ENCODE measurements at regions not wholly inside any gene's neighbourhood (a gene's known extent, or its start where the extent isn't known, plus 50 kb on each side); places are given as distances from the start of the nearest gene placed in this dataset.

DNA sequence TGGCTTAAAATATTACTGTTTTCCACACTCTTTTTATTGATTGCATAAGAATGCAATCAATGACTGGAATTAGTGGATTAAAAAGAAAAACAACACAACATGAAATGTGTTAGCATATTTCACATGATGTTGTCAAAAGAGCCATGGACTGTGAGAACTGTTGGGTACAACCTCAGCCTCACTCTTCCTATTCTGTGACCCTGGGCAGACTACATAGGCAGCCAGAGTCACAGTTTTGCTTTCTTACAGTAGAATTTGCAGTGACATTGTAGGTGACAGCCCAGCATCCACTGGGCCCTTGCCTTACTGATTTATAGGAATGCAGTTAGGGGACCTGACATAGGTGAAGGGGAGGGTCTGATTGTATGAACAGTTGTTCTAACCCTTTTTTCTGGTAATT lies 471.4 kb upstream of the SLC35B3 start:
- H3K27me3 ChIP-seq (replicated peaks; ENCODE audit: control insufficient read depth, insufficient read depth, low read length, poor library complexity, severe bottlenecking): no peaks in the 10 kb centered on the region
- DNase-seq: no peak
- no peaks in the 10 kb centered on the region for H3K36me3 ChIP-seq (ENCODE audit: control insufficient read depth, insufficient read depth, low read length)
- no peak overlapping the region for H3K27ac ChIP-seq (ENCODE audit: insufficient read depth, low read length, poor library complexity, severe bottlenecking)
- no peaks in the 10 kb centered on the region for H3K4me1 ChIP-seq (ENCODE audit: control insufficient read depth, insufficient read depth, low read length, poor library complexity, severe bottlenecking)
- no peak overlapping the region for H3K4me3 ChIP-seq (ENCODE audit: insufficient read depth, low read depth, low read length, poor library complexity, severe bottlenecking)
- no peaks in the 10 kb centered on the region for H3K9me3 ChIP-seq (ENCODE audit: control insufficient read depth, low read length)

DNA sequence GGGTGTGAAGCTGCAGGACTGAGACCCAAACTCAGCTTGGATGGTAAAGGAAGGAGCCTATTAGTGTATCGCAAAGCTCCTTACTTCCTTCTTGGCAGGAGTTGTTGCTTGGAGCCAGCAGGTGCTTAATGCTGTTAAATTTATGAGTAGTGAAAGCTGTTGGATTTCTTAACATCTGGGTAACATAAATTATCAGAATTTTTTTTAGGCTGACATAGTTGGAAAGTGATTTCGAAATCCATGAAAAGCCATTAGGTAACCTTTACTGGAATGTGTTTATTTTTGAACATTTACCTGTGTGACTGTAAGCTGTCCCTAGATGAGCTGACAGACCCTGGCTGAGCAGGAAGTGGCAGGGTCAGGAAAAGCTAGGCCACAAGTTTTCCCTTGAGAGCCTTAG lies 470.4 kb upstream of the SLC35B3 start:
- no peaks in the 10 kb centered on the region for H3K36me3 ChIP-seq (ENCODE audit: control insufficient read depth, insufficient read depth, low read length)
- no peaks in the 10 kb centered on the region for H3K9me3 ChIP-seq (ENCODE audit: control insufficient read depth, low read length)
- DNase-seq: no peak
- H3K27ac ChIP-seq (ENCODE audit: insufficient read depth, low read length, poor library complexity, severe bottlenecking): no peak overlapping the region
- H3K27me3 ChIP-seq (replicated peaks; ENCODE audit: control insufficient read depth, insufficient read depth, low read length, poor library complexity, severe bottlenecking): no peaks in the 10 kb centered on the region
- H3K4me3 ChIP-seq (ENCODE audit: insufficient read depth, low read depth, low read length, poor library complexity, severe bottlenecking): no peak overlapping the region
- H3K4me1 ChIP-seq (ENCODE audit: control insufficient read depth, insufficient read depth, low read length, poor library complexity, severe bottlenecking): no peaks in the 10 kb centered on the region

DNA sequence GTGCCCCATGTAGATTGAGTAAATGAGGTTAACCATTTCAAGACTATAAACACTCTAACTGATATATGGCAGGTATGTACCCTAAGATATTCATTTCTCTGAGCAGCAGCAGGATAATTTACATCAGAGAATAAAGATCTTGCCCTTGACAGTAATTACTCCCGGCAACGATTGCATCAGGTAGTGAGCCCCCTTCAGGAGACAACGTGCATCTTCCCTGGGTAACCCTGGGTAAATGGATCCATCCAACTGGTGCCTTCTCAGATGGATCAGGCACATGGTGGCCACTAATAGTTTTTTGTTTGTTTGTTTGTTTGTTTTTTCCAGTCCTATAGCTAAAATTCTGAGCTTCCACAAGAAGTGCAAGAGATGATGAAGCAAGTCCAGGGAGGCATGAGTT lies 469.4 kb upstream of the SLC35B3 start:
- Histone ChIP-seq H3K36me3 (ENCODE audit: control insufficient read depth, insufficient read depth, low read length) (no peaks in the 10 kb centered on the region), H3K9me3 (ENCODE audit: control insufficient read depth, low read length) (no peaks in the 10 kb centered on the region), H3K27ac (ENCODE audit: insufficient read depth, low read length, poor library complexity, severe bottlenecking) (no peak overlapping the region), H3K4me3 (ENCODE audit: insufficient read depth, low read depth, low read length, poor library complexity, severe bottlenecking) (no peak overlapping the region), H3K27me3 (replicated peaks; ENCODE audit: control insufficient read depth, insufficient read depth, low read length, poor library complexity, severe bottlenecking) (no peaks in the 10 kb centered on the region), H3K4me1 (ENCODE audit: control insufficient read depth, insufficient read depth, low read length, poor library complexity, severe bottlenecking) (no peaks in the 10 kb centered on the region)
- DNase-seq: no peak

DNA sequence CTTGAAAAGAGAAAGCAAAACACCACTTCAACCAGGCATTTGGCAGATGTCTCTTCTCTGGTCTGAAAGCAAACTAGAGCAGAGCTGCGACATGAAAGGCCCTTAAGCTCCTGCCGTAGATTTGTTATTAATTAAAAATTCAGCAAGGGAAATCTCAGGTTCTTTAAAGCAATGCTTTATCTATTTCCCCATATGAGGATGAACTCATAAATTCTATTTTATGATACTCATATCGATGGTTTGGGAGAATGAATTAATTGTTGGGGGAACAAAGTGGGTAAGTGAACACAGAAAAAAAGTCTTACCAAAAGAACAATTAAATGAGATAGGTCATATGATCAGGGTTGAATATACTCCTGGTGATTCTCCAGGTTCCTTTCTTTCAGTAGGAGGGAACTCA lies 464.7 kb upstream of the SLC35B3 start:
- no peak for DNase-seq
- Histone ChIP-seq H3K4me3 (ENCODE audit: insufficient read depth, low read depth, low read length, poor library complexity, severe bottlenecking) (no peak overlapping the region), H3K36me3 (ENCODE audit: control insufficient read depth, insufficient read depth, low read length) (no peaks in the 10 kb centered on the region), H3K27me3 (replicated peaks; ENCODE audit: control insufficient read depth, insufficient read depth, low read length, poor library complexity, severe bottlenecking) (no peaks in the 10 kb centered on the region), H3K27ac (ENCODE audit: insufficient read depth, low read length, poor library complexity, severe bottlenecking) (no peak overlapping the region), H3K9me3 (ENCODE audit: control insufficient read depth, low read length) (no peaks in the 10 kb centered on the region), H3K4me1 (ENCODE audit: control insufficient read depth, insufficient read depth, low read length, poor library complexity, severe bottlenecking) (no peaks in the 10 kb centered on the region)

DNA sequence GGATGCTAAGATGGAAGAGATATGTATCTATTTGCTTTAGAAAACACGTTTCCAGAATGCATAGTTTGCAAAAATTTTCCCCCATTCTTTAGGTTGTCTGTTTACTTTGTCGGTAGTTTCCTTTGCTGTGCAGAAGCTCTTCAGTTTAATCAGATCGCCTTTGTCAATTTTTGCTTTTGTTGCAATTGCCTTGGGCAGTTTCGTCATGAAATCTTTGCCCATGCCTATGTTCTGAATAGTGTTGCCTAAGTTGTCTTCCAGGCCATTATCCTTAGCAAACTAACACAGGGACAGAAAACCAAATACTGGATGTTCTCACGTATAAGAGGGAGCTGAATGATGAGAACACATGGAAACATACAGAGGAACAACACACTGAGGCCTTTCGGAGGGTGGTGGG lies 454.2 kb upstream of the SLC35B3 start:
- H3K4me1 ChIP-seq (ENCODE audit: control insufficient read depth, insufficient read depth, low read length, poor library complexity, severe bottlenecking): no peaks in the 10 kb centered on the region
- H3K27ac ChIP-seq (ENCODE audit: insufficient read depth, low read length, poor library complexity, severe bottlenecking): no peak overlapping the region
- DNase-seq: no peak
- no peak overlapping the region for H3K4me3 ChIP-seq (ENCODE audit: insufficient read depth, low read depth, low read length, poor library complexity, severe bottlenecking)
- no peaks in the 10 kb centered on the region for H3K9me3 ChIP-seq (ENCODE audit: control insufficient read depth, low read length)
- H3K36me3 ChIP-seq (ENCODE audit: control insufficient read depth, insufficient read depth, low read length): no peaks in the 10 kb centered on the region
- no peaks in the 10 kb centered on the region for H3K27me3 ChIP-seq (replicated peaks; ENCODE audit: control insufficient read depth, insufficient read depth, low read length, poor library complexity, severe bottlenecking)

DNA sequence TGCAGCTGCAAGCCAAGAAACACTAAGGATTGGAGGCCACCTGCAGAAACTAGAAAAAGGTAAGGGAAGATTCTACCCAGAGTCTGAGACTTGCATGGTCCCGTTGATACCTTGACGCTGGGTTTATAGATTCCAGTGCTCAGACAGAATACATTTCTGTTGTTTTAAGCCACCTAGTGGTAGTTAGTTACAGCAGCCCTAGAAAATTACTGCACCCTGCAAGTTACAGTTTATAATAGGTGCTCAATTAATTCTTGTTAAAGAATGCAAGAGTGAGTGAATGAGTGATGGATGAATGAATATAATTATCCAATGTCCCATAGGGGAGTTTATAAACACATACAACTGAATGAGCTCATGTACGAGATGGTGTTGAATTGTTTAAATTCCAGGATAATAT lies 453.1 kb upstream of the SLC35B3 start:
- Histone ChIP-seq H3K4me3 (ENCODE audit: insufficient read depth, low read depth, low read length, poor library complexity, severe bottlenecking) (no peak overlapping the region), H3K36me3 (ENCODE audit: control insufficient read depth, insufficient read depth, low read length) (no peaks in the 10 kb centered on the region)
- DNase-seq: no peak

DNA sequence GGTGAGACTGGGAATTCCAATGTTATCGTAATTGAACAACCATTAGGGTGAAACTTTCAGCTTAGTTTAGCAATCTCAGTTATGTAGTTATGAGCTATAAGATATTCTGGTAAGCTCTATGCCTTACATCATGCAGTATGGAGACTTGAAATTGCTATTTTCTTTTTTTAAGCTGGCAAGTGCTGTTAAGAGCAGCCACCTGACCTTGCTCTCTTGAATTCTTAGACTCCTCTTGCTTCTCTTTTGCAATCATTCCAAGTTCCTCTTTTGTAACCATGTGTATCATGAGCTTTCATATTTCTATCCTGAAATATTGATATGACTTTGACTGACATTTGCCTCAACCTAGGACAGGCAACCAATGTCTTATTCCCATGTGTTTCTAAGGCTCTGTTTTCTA lies 446.3 kb upstream of the SLC35B3 start:
- H3K4me1 ChIP-seq (ENCODE audit: control insufficient read depth, insufficient read depth, low read length, poor library complexity, severe bottlenecking): no peaks in the 10 kb centered on the region
- DNase-seq: no peak
- H3K36me3 ChIP-seq (ENCODE audit: control insufficient read depth, insufficient read depth, low read length): no peaks in the 10 kb centered on the region
- no peak overlapping the region for H3K4me3 ChIP-seq (ENCODE audit: insufficient read depth, low read depth, low read length, poor library complexity, severe bottlenecking)
- no peak overlapping the region for H3K27ac ChIP-seq (ENCODE audit: insufficient read depth, low read length, poor library complexity, severe bottlenecking)
- no peaks in the 10 kb centered on the region for H3K27me3 ChIP-seq (replicated peaks; ENCODE audit: control insufficient read depth, insufficient read depth, low read length, poor library complexity, severe bottlenecking)
- H3K9me3 ChIP-seq (ENCODE audit: control insufficient read depth, low read length): no peaks in the 10 kb centered on the region

More for the DNA sequence above, 453.1 kb upstream of the SLC35B3 start:
- no peak overlapping the region for H3K27ac ChIP-seq (ENCODE audit: insufficient read depth, low read length, poor library complexity, severe bottlenecking)
- no peaks in the 10 kb centered on the region for H3K4me1 ChIP-seq (ENCODE audit: control insufficient read depth, insufficient read depth, low read length, poor library complexity, severe bottlenecking)
- no peaks in the 10 kb centered on the region for H3K9me3 ChIP-seq (ENCODE audit: control insufficient read depth, low read length)
- H3K27me3 ChIP-seq (replicated peaks; ENCODE audit: control insufficient read depth, insufficient read depth, low read length, poor library complexity, severe bottlenecking): no peaks in the 10 kb centered on the region

DNA sequence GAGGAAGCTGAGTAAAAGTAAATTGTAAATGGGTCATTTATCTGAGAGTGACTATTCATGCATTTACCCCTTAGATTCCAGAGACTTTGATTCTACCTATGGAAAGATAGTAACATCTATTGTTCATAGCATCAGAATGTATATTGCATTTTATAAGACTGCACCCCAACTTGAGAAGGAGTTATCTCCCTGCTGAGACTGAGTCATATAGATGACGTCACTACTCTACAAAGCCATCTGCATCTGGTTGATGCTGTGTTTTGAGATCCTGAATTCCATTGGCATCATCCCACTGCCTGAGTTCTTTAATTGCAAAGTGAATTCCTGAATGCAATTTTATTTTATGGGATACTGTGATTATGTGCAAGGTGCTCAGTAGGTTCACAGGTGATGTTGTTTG lies 444.0 kb upstream of the SLC35B3 start:
- no peaks in the 10 kb centered on the region for H3K4me1 ChIP-seq (ENCODE audit: control insufficient read depth, insufficient read depth, low read length, poor library complexity, severe bottlenecking)
- no peak overlapping the region for H3K27ac ChIP-seq (ENCODE audit: insufficient read depth, low read length, poor library complexity, severe bottlenecking)
- H3K27me3 ChIP-seq (replicated peaks; ENCODE audit: control insufficient read depth, insufficient read depth, low read length, poor library complexity, severe bottlenecking): no peaks in the 10 kb centered on the region
- no peak for DNase-seq
- H3K36me3 ChIP-seq (ENCODE audit: control insufficient read depth, insufficient read depth, low read length): no peaks in the 10 kb centered on the region
- no peaks in the 10 kb centered on the region for H3K9me3 ChIP-seq (ENCODE audit: control insufficient read depth, low read length)
- no peak overlapping the region for H3K4me3 ChIP-seq (ENCODE audit: insufficient read depth, low read depth, low read length, poor library complexity, severe bottlenecking)

DNA sequence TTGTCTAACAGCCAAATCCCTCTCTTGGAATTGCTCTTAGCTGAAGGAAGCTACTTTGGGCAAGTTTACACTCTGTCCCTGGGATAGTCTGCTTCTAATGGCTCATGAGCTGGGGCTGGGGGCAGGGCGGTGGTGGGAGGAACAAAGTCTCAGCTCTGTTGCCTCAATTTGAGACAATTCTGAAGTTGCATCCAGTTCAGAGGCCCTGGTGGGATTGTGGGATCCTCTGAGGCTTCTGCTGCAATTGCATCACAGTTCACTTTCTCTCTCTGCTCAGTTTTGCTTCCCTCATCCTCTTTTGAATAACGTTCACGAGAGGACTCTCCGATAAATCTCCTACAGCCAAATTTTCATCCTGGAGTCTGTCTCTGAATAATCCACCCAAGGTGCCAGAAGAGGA lies 440.6 kb upstream of the SLC35B3 start:
- no peak for DNase-seq
- no peaks in the 10 kb centered on the region for H3K9me3 ChIP-seq (ENCODE audit: control insufficient read depth, low read length)
- H3K4me1 ChIP-seq (ENCODE audit: control insufficient read depth, insufficient read depth, low read length, poor library complexity, severe bottlenecking): no peaks in the 10 kb centered on the region
- no peaks in the 10 kb centered on the region for H3K27me3 ChIP-seq (replicated peaks; ENCODE audit: control insufficient read depth, insufficient read depth, low read length, poor library complexity, severe bottlenecking)
- no peak overlapping the region for H3K4me3 ChIP-seq (ENCODE audit: insufficient read depth, low read depth, low read length, poor library complexity, severe bottlenecking)
- H3K36me3 ChIP-seq (ENCODE audit: control insufficient read depth, insufficient read depth, low read length): no peaks in the 10 kb centered on the region
- no peak overlapping the region for H3K27ac ChIP-seq (ENCODE audit: insufficient read depth, low read length, poor library complexity, severe bottlenecking)

DNA sequence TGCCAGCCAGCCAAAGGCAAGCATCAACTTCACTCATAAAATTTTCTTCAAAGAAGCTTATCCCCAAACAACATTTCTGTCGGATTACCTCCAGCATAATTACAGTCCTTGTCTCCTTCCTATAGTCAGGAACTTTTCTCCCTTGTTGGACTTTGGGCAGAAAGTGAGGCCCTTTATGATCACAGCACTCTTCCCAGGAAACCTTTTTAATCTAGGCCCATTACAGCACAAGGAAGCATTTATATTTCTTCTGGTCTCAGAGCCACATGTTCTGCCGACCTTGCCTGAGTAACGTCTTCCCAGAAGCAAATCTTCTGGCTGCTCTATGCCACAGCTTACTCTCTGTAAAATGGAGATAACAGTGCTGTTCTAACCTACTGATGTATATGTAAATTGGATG lies 437.2 kb upstream of the SLC35B3 start:
- no peaks in the 10 kb centered on the region for H3K4me1 ChIP-seq (ENCODE audit: control insufficient read depth, insufficient read depth, low read length, poor library complexity, severe bottlenecking)
- DNase-seq: no peak
- H3K9me3 ChIP-seq (ENCODE audit: control insufficient read depth, low read length): no peaks in the 10 kb centered on the region
- H3K36me3 ChIP-seq (ENCODE audit: control insufficient read depth, insufficient read depth, low read length): no peaks in the 10 kb centered on the region
- H3K4me3 ChIP-seq (ENCODE audit: insufficient read depth, low read depth, low read length, poor library complexity, severe bottlenecking): no peak overlapping the region
- no peak overlapping the region for H3K27ac ChIP-seq (ENCODE audit: insufficient read depth, low read length, poor library complexity, severe bottlenecking)
- no peaks in the 10 kb centered on the region for H3K27me3 ChIP-seq (replicated peaks; ENCODE audit: control insufficient read depth, insufficient read depth, low read length, poor library complexity, severe bottlenecking)

DNA sequence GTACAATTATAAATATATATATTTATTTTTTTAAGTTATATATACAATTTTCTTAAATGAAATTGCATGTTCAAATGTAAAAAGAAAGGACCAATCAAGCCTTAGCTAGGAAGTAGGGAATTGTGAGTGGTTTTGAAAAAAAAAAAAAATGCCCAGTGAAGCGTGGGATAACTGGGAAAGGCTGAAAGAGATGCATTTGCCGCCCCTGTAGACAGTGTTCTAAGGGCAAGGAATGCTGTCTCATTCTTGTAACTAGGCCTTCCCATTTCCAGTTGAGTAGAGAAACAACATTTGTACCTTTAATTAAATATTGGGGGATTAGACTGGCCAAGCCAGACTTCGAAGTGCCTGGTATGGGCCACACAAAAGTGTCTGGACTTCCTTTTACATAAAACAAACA lies 430.1 kb upstream of the SLC35B3 start:
- no peak for DNase-seq
- Histone ChIP-seq H3K27ac (ENCODE audit: insufficient read depth, low read length, poor library complexity, severe bottlenecking) (no peak overlapping the region), H3K4me1 (ENCODE audit: control insufficient read depth, insufficient read depth, low read length, poor library complexity, severe bottlenecking) (no peaks in the 10 kb centered on the region), H3K36me3 (ENCODE audit: control insufficient read depth, insufficient read depth, low read length) (no peaks in the 10 kb centered on the region), H3K27me3 (replicated peaks; ENCODE audit: control insufficient read depth, insufficient read depth, low read length, poor library complexity, severe bottlenecking) (no peaks in the 10 kb centered on the region), H3K9me3 (ENCODE audit: control insufficient read depth, low read length) (no peaks in the 10 kb centered on the region), H3K4me3 (ENCODE audit: insufficient read depth, low read depth, low read length, poor library complexity, severe bottlenecking) (no peak overlapping the region)
